ENCODE measurements at regions not wholly inside any gene's neighbourhood (a gene's known extent, or its start where the extent isn't known, plus 50 kb on each side); places are given as distances from the start of the nearest gene placed in this dataset.

GRCh38 chr4:18815081-18815778, 793.7 kb upstream of the LCORL start:
- no peak for DNase-seq

DNA sequence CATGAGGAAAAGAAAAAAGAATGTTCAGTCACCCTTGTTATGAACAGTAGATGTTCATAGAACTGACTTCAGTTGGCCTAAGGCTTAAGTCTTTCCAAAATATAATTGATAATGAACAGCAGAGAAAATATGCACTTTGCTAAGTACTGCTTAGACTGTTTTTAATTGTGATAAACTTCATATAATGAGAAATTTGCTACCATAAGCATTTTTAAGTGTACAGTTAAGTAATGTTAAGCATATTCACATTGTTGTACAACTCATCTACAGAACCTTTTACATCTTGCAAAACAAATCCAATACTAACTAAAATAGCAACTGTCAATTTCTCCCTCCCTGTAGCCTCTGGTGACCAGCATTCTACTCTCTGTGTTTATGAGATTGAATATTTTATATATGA, 792.2 kb upstream of the LCORL start:
- no peak for DNase-seq

- no peak for DNase-seq
These were observed 791.5 kb upstream of the LCORL start for GRCh38 chr4:18813055-18813454.

DNA sequence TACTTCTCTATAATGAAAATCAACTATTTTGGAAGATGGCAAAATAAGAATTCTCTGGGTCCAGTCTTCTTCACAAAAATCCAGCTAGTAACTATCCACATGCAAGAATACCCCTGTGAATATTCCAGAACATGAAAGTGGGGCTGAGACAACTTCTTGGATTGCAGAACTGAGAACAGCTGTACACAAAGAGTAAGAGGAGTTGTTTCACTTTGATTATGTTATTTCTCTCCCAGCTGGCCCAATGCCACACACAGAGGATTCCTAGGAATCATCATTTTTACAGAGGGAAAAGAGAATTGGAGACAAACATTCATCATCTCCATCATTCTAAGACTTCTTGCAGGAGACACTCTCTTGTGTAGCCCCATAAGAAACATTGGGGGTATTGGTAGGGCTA, 782.2 kb upstream of the LCORL start:
- no peak for DNase-seq

DNA sequence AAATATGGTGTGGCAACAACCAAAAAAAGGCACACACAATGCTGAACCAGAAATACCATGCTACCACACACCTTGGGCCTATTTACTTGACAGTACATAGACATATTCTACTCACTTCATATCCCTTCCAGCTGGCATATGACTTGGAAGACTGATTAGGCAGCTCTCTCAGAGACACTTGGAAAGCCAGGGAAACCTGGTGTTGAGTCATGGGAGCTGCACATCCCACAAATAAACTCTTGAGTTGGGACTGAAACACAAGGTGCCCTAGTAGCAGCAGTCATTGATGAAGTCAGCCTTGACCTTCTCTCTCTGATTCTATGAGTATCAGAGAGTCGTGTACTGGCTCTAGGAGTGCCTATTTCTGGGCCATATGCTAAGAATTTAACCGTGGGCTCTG, 776.6 kb upstream of the LCORL start:
- DNase-seq: no peak

GRCh38 chr4:18795794-18796193, 774.2 kb upstream of the LCORL start:
- DNase-seq: no peak

- no peak for DNase-seq
These were observed 755.8 kb upstream of the LCORL start for GRCh38 chr4:18777190-18777930.

DNA sequence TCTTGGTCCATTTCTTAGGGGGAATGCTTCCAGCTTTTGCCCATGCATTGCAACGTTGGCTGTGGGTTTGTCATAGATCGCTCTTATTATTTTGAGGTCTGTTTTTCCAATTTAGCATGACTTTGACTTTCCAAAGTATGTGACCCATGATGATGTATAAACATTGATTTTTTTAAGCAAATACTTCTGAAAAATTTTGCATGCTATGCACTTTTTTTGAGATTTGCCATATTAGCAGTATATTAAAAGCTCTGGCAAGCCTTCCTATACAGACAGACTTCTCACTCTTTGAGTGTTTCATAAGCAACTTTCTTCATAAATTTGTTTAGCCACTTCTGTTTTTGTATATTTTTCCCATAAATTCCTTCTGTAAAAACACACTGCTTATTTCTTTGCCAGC, 746.4 kb upstream of the LCORL start:
- no peak for DNase-seq

GRCh38 chr4:18756671-18757070, 735.1 kb upstream of the LCORL start:
- DNase-seq: no peak

DNA sequence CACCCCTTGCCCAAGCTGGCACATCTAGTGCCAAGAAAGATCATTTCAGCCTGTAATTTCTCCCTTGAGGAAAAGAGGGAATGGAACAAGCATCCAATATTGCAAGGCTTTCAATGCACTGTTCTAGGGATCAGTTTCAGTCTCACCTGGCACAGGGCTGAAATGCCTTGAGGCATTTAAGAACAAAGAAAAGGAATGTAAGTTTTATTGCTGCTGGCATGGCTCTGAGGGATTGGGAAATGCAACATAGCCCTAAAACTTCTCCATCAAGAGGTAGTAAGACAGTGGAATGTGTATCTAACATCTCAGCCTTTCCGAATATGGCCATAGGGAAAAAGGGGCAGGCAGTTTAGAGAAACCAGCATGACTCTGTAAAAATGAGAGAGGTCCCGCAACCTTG, 732.6 kb upstream of the LCORL start:
- DNase-seq: no peak

DNA sequence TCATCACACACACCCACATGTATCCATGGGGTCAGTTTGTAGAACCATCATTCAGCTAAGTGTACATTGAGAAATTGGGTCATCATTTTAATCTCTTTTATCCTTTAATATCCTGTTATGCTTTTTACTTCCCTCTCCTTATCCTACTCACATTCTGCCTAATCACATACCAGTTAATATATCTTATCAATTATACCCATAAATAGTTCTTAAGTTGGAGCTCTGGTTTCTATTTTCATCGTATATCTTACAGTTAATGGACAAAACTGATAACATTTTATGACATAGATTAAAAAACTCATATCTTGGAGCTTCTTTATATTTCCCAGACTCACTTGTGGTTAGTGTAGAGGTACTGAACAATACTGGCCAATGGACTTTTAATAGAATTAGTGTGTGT, 729.5 kb upstream of the LCORL start:
- DNase-seq: no peak

- DNase-seq: no peak
These were observed 727.8 kb upstream of the LCORL start for GRCh38 chr4:18749391-18749790.

DNA sequence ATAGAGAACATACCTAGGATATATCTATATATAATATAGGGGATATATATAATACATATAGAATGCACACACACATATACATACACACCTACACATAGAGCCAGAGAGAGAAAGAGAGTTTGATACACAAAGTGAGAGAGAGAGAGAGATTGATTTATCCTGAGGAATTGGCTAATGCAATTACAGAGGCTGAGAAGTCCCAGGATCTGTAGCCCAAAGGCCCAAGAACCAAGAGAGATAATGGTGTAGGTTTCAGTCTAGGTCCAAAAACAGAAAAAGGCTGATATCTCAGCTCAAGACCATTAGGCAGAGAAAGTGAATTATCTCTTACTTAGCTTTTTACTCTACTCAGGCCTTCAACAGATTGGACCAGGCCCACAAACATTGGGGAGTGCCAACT, 715.0 kb upstream of the LCORL start:
- DNase-seq: no peak

DNA sequence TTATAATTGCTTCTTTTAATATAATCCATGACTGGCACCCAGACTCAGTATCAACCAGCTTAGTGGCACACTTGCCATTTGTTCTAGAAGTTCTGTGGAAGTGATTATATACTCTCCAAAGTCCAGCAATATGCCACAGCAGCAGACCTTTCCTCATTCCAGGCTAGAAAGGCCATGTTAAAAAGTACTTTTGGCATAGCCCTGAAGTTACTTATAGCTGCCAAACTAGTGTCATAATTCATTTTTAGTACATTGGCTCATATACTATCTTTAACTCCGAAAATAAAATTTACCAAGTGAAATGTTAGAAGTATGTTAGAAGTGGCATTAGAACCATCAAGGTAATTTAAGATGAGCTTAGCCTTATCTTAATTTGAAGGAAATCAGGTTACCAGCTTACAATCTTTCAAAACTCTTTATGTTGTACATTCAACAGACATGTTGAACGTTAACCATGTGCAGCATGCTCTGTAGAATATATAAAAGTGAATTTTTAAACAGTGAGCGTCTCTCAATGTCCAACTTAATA, 714.2 kb upstream of the LCORL start:
- DNase-seq: no peak

- no peak for DNase-seq
These were observed 712.9 kb upstream of the LCORL start for GRCh38 chr4:18734405-18734804.

DNA sequence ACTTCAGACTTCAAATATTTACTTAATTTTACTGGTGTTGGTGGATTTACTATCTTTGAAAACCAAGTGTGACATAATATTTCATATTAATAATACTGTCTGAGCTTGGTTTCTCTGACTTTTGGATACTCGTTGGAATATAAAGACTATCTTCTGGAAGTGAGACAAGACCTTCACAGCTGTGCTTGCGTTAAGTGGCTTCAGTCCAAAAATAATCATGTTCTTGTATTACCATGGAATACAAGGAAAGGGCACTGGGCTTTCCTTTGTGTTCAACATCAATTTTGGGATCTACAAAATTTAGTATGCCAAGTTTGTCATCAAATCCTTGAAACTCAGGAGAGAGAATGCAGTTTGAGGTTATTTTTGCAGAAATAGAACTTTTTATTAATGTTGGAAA, 712.4 kb upstream of the LCORL start:
- DNase-seq: no peak

DNA sequence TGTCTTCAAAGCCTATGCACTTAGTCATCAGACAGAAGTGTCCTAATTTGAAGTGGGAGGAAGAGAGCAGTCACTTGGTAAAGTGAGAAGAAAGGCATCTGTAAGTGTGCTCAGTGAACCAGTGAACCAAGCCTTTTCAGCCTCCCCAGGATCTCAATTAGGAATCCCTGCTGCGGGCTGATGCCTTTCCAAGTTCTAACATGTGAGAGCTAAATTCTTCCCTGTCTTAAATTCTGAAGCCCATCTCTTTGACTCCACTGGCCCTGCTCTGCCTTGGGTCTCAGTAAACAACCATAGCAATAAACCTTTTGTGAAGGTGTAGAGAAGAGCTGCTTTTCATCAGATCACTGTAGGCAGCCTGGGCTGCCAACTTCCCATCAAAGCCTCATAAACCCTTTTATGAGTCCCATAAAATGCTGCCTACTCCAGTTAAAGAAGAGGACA, 701.2 kb upstream of the LCORL start:
- no peak for DNase-seq

DNA sequence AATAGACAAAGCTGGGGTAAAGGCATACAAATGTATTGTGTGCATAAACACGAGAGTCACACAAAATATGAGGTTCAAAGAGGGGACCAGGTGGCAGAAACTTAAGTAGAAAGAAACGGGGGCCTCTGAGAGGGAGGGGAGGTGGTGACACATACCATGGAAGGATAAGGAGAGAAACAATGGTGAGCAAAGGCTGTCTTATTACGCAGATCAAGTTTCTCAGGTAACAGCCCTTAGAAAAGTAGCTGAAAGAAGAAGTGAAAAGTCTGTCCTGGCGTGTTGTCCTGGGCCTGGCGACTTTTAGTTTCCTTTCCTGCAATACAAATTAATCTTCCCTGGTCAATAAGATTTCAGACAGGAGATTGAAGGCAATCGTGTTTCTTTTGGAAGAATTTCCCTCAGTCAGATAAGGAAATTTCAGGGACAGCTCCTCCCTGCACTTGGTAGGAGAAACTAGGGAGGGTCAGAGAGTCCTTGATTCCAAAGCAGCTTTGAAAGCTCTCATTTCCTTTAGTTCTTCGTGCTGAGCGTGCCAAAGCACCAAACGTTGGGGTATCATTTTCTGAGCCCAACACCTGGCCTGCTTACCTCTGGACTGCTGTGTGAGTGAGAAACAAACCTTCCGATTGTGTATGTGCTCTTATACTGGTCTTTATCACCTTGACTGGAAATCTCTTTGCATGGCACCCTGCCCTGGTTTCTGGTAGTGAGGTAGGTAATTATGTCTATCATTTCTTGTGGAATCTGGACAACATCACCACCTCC, 676.7 kb upstream of the LCORL start:
- DNase-seq: no peak

GRCh38 chr4:18695733-18696527, 674.4 kb upstream of the LCORL start:
- DNase-seq: no peak

DNA sequence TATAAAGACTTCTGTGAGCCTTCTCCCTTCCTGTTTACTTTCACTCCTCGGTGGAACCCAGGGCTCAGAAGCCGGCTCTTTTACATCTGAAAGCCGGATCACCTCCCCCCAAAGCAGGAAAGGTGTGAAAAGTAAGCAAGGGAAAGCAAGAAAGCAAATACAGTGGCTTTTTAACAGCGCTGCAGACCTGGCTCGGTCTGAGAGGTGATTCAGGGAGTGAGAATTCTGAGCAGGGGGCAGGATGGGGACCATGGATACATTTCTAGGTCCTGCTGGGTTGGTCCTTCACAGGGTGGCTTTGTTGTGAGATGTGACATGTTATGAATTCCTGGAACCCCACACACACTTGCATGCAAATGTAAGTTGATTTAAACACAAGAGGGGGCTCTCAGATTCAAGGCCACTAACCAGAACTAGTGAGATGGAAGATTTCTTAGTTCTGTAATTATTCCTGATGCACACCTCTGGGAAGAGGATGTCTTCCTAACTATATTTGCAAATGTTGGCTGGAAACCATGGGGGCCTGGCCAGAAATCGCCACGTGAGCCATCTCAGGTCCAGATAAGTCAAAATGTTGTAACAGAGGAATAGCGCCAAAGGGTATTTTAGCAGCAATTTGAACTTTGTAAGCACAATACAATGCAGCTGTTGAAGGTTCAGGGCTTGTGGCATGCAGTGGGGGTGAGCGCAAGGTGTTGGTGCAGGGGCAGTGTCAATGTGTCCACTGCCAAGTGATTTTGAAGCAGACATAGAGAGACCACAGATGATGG, 670.1 kb upstream of the LCORL start:
- no peak for DNase-seq

GRCh38 chr4:18690291-18690955, 668.9 kb upstream of the LCORL start:
- no peak for DNase-seq

Measured in NCI-H187 (cell line).